GM13977 (cell line): ENCODE measurements at regions not wholly inside any gene's neighbourhood (a gene's known extent, or its start where the extent isn't known, plus 50 kb on each side); places are given as distances from the start of the nearest gene placed in this dataset.

Experiments used
- DNase-seq: peaks from one replicate; pipeline ENCODE4 v3.0.0; 2012; ENCODE audit warnings: low spot score
- in situ Hi-C: fragments of 300-500 bp; cut with MboI; formaldehyde crosslinking; loops from one replicate; pipeline ENCODE4 v1.12.0; 2022; ENCODE audit warnings: low sequenced_read_pairs, low pct_unique_long_range_greater_than_20kb, mixed read lengths, inconsistent platforms; ENCODE audit not compliant: unreplicated experiment
- TF ChIP-seq, protein P1 (sequence below): IDR thresholded peaks from 2 replicates; pipeline ENCODE4 v1.5.1; 2012; ENCODE audit warnings: mild to moderate bottlenecking, control low read depth; ENCODE audit not compliant: insufficient read depth; ENCODE audit errors: extremely low read depth, missing control alignments

DNA sequence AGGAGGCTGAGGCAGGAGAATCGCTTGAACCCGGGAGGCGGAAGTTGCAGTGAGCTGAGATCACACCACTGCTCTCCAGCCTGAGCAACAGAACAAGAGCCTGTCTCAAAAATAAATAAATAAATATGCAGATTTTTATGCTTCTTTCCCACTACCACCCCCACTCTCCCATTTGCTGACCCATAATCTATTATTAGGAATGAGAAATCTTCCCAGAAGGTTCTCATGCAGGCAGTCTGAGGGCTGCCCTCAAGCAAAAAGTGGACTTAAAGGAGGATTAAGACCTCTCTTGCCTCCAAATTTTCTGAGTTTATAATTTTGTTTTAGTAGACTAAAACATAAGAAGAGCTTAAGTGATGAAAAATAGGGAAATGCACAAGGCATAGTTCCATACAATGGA, 85.2 kb upstream of the TOMM7 start:
- no peak for DNase-seq
- in situ Hi-C loops: no loop called here
- TF ChIP-seq, protein P1, sequence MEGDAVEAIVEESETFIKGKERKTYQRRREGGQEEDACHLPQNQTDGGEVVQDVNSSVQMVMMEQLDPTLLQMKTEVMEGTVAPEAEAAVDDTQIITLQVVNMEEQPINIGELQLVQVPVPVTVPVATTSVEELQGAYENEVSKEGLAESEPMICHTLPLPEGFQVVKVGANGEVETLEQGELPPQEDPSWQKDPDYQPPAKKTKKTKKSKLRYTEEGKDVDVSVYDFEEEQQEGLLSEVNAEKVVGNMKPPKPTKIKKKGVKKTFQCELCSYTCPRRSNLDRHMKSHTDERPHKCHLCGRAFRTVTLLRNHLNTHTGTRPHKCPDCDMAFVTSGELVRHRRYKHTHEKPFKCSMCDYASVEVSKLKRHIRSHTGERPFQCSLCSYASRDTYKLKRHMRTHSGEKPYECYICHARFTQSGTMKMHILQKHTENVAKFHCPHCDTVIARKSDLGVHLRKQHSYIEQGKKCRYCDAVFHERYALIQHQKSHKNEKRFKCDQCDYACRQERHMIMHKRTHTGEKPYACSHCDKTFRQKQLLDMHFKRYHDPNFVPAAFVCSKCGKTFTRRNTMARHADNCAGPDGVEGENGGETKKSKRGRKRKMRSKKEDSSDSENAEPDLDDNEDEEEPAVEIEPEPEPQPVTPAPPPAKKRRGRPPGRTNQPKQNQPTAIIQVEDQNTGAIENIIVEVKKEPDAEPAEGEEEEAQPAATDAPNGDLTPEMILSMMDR: no peak

DNA sequence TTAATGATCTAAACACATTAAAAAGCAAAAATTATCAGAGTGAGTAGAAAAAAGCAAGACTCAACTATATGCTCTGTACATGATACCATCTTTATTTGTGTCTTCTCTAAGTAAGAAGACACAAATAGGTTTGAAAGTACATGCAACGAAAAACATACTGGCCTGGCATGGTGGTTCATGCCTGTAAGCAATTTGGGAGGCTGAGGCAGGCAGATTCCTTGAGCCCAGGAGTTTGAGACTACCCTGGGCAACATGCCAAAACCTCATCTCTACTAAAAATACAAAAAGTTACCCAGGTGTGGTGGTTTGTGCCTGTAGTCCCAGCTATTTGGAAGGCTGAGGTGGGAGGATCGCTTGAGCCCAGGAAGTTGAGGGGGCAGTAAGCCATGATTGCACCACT, 78.1 kb upstream of the TOMM7 start:
- TF ChIP-seq, protein P1: no peak
- DNase-seq: no peak
- in situ Hi-C loops: no loop called here

DNA sequence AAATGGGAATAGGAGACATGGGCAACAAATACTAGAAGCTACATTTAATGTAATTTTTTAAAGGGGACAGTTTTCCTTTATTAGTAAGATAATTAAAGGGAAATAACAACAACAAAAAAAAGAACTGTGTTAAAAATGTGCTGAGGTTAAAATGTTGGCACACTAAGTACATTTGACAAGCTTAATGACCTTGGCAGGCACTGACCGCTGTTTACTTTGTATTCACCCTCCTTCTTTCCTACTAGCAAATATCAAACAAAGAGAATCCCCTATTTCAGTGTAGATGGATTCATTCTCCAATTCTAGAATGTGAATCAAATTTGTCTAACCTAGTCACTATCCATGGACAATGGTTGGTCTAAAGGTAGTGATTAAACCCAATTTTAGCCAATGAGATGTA, 77.5 kb upstream of the TOMM7 start:
- in situ Hi-C loops: no loop called here
- TF ChIP-seq, protein P1: no peak
- DNase-seq: no peak

DNA sequence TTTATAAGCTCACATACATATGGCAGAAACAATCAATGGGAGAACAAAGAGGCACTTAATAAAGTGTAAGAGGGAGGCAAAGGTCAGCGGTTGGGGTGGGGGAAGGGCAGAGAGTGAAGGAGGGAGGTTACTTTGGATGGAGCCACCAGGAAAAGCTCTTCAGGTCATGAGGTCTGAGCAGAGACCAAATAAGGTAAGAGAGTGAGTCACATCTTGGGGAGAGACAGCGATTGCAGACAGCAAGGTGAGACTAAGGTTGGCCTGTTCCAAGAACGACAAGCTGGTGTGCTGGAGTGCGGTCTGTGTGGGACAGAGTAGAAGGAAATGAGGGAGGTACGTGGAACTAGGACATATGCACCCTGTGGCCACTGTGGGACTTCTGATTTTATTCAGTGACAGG, 74.3 kb upstream of the TOMM7 start:
- in situ Hi-C loops: no loop called here
- TF ChIP-seq, protein P1: no peak
- no peak for DNase-seq

DNA sequence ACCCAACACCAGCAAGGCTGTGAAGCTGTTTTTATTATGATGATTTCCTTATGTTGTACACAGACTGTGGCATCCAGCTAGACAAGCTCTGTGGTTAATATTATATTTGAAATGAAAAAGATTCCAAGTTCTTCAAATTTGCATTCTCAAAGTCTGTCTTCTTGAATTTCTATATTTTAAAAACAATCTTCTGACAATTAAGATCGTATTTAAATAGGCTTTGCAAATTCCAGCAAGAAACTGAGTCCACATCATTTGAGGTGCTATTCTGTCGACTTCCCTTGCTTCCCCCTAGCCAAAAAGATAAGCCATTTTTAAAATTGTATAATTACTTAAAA, 73.1 kb upstream of the TOMM7 start:
- in situ Hi-C loops: no loop called here
- no peak for DNase-seq
- TF ChIP-seq, protein P1: no peak

DNA sequence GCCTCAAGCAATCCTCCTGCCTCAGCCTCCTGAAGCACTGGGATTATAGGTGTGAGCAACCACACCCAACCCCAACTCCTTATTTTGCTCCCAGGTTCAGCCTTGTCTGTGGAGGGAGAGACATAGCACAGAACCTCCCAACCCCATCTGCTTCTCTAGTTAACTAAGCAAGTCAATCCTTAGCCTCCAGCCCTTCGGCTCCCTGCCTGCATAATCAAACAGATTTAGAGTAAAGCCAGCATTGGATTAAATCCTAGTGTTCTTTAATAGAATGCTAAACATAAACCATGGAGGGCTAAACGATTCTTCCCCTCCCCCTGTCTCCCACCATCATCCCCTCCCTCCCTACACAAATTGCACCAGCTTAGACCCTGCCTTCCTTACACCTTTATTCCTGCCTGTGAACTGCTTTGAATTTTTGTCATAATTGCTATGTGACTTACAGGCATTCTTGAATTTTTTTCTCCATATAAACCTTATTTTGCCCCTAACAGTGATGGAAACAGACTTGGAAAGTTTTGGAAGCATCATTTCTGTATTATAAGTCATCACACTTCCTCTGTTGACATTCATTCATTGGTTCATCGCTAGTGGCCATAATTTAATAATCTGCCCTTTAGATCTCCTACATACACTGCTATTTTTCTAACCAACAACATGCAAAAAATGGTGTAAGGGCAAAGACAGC, 72.6 kb upstream of the TOMM7 start:
- in situ Hi-C loops: no loop called here
- no peak for DNase-seq
- TF ChIP-seq, protein P1: no peak

DNA sequence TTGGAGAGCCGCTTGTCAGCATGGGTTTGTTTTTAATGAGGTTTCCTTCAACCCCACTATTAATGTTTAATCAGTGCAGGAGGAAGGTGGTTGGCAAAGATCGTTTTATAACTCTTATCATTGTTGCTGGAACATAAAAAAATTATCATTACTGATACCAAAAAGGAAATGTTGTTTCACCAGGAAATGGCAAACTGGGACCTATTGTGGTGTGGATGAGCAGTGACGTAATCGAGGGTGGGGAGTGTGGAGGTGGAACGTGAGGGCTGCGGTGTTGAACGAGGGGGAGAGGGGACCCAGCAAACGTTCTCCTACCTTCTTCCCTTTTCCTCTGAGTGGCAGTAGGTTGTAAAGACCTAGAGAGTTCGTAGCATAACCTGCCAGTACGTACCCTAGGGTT, 71.9 kb upstream of the TOMM7 start:
- no peak for DNase-seq
- in situ Hi-C loops: no loop called here
- TF ChIP-seq, protein P1: no peak
